CD4-positive, alpha-beta T cell treated with Interleukin-6 for 4 hours (primary cell): ENCODE measurements at regions not wholly inside any gene's neighbourhood (a gene's known extent, or its start where the extent isn't known, plus 50 kb on each side); places are given as distances from the start of the nearest gene placed in this dataset.

Experiments used
- DNase-seq: peaks from one replicate; pipeline ENCODE4 v3.0.0-alpha.2; 2020; ENCODE audit warnings: mixed read lengths

DNA sequence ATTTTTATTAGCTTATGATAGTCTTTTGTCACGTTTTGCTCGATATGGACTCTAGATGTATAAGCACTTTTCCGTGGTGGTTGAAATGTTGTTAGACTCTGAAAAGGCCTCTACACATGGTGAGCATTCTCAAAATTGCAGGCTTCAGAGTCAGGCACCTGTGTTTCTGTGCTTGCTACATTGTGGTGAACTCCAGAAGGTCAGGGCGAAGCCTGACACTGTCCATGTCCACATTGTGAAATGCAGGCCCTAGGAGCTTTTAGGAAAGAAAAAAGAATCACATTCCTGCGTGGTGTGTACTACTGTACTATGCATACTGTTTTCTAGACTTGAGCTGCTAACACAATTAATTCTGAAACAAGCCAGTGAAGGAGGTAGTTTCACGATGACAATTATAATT is 86.3 kb downstream of the HS3ST1 start:
- no peak for DNase-seq

DNA sequence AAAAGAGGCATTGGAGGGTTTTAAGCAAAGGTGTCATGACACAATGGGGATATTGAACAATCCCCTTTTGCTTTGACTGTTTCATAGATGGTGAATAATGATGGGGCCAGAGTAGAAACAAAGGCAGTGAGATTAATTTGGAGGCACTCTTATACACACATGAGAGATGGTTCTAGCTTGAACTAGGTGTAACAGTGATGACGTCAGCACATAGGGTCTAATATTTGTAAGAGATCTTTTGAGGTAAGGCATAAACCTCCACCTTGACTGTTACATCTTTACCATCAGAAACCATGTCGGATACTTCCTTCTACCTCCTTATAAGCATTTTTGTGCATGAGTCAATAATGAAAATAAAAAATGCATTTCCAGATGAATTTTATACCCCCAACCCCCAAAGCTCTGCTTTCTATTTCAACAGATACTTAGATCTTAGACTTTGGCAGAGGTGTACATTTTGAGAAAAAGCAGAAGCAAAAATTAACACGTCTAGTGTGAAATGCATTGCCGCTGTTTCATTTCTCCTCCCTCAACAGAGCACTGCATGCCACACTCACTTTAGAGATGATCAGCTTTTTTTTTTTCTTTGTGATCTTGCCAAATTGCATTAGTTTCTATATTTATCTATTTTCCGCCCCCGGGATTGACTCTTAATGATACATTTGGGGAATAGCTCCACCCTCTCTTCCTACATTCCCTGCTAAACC is 87.2 kb downstream of the HS3ST1 start:
- no peak for DNase-seq

DNA sequence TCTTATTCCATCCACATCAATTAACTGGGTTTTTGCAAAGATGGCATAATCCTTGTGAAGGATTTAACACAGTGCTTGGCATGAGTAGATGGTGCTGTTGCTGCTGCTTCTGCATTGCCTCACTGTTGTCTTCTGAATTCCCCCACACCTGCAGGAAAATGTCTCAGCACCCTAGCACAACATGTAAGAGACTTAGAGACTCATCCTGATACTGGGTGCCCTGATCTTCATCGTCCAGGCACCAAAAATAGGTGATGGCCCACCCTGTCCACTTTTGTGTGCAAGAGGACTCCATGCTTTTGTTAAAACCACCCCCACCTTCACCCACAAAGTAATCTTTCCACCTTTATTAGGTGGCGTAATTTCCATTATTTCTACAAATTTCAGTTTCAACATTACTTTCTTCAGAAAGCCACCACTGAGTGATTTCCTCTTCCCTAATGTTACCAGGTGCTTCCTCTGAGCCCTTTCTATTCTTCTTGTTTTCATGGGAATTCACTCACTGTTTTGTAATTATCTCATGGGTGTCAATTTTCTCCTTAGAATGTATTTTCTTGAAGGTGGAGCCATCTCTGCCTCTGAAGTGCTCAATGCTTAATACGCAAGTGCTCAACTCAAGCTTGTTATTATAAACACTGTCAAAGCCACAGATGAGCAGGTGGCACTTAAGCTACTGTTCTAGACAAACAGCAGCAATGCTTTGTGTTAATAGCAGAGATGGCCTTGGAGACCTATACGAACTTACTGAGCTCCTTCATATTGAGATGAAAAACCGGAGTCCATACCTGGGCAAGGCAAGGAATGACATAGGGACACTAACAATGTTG is 89.5 kb downstream of the HS3ST1 start:
- DNase-seq: no peak

DNA sequence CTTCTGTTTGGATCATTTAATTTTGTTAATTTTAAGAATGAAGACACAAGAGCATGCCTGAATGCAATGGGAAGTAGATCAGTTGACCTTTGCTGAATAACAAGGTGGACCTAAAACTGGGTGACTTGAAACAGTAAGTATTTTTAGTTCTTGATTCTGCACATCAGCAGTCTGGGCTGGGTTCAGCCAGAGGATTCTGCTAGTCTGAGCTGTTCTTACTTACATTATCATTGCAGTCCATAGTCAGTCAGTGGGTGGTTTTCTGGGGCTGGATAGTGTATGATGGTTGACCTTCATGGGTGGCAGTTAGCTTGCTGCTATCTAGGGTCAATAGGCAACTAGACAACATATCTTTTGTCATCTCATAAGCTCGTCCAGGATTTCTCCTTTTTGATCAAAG is 91.4 kb downstream of the HS3ST1 start:
- DNase-seq: no peak

DNA sequence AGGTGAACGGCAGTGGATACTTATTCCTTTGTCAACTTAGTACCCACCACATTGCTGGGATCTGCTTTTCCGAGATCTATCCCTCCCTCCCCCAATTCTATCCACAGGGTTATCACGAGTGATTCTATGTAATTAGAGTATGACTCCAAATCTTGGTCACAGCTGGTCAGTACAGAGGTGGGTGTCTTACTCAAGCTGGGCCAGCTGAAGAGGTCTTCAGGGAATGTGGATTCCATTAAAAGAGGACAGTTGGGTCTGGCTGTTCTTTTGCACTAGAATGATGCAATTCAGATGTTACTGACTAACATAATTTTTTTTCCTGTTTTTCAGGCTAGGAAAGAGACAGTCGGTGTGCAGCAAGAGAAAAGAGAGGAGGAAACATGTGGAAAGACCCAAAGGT is 92.3 kb downstream of the HS3ST1 start:
- no peak for DNase-seq

DNA sequence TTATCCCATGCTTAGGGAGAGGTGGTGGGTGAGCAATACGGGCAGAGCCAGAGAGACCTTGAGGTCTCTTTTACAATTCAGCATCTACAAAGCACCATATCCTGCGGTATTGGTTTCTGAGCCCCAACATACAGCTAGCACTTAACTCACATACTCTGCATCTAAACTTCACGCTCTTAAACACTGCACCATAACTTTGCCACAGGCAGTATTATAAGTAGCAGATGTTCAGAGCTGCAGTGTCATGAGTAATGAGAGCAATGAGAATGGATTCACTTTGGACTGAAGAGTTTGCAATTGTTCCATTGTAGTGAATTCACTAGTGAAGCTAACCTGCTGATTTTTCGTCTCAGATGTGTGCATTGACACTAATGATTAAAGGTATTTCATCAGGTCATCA is 93.8 kb downstream of the HS3ST1 start:
- no peak for DNase-seq

DNA sequence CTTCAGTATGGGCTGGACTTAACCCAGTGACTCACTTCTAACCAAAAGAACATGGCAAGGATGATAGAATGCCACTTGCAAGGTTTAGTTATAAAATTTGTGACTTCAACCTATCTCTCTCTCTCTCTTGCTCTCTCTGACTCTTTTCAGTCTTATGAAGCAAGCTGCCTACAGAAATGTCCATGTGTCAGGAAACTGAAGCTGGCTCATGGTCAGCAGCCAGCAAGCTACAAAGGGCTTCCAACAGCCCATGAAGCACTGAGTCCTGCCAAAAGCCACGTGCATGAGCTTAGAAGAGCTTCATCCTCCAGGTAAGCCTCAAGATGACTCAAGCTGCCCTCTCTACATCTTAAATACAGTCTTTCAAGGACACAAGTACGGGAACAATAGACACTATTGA is 100.3 kb downstream of the HS3ST1 start:
- DNase-seq: no peak

DNA sequence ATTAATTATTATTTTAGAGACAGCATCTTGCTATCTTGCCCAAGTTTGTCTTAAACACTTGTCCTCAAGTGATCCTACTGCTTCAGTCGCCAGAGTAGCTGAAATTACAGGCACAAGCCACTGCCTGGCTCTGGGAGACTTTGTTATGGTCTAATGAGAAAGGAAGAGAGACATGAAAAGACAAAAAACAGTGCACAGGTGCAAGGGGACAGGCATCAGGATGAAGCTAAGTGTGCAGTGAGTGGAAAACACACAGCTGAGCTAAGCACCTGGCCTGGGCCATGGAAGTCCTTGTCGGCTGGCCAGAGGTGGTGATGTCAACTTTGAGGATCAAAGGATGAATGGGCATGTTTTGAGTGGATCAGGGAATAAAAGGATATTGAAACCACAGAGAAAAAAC is 102.7 kb downstream of the HS3ST1 start:
- no peak for DNase-seq

DNA sequence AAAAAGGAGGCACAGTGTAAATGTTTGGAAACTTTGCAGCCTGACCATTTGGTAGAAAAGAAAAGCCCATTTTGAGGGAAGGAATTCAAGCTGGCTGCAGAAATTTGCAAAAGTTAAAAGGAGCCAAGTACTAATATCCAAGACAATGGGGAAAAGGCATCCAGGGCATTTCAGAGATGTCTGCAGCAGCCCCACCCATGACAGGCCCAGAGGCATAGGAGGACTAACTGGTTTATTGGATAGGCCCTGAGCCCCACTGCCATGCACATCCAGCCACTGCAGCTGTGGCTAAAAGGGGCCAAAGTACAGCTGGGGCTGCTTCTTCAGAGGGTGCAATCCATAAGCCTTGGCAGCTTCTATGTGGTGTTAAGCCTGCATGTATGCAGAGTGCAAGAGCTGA is 104.9 kb downstream of the HS3ST1 start:
- DNase-seq: no peak

DNA sequence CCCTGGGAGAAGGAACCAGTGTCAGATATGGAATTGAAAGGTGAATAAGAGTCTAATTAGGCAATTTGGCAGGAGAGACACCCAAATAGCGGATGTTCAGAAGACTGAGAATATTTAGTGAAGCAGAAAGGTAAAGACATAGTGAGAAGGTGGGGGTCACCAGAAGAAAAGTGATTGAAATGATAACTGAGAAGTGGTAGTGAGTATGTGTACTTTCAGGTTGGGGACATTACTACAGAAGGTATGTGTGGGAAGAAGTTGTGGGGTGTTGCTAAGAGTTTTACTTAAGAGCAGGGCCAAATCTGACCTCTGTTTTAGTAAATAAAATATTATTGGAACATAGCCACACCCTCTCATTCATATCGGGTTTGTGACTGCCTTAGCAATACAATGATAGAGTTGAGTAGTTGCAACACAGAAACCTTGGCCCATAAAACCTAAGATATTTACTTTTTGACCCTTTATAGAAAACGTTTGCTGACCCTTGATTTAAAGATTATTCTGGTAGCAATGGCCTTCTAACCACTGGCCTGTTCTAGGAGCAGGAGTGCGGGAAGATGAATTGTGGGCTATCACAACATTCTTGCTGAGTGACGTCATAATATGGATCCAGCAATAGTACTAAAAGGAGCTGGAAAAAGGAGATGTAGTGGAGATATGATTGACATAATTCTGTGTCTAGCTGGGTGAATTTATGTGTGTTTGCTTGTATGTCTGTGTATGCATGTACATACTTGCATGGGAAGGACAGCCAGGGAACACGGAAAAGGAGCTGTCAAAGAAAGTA is 115.3 kb downstream of the HS3ST1 start:
- no peak for DNase-seq

DNA sequence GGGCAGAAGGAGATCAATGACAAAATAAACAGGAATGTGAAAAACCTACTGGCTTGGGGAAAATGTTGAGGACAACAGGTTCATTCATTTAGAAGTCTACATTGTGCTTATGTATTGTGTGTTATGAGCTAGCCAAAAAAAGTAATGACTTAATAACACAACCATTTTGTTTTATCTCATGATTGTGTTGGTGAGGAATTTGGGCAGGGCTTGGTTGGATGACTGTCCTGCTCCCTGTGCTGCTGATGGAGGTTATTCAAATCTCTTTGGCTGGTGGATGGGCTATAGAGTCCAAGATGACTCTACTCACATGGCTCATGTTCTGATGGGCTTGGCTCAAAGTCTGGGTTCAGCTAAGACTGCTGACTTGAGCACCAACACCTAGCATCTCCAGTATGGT is 116.3 kb downstream of the HS3ST1 start:
- DNase-seq: no peak

DNA sequence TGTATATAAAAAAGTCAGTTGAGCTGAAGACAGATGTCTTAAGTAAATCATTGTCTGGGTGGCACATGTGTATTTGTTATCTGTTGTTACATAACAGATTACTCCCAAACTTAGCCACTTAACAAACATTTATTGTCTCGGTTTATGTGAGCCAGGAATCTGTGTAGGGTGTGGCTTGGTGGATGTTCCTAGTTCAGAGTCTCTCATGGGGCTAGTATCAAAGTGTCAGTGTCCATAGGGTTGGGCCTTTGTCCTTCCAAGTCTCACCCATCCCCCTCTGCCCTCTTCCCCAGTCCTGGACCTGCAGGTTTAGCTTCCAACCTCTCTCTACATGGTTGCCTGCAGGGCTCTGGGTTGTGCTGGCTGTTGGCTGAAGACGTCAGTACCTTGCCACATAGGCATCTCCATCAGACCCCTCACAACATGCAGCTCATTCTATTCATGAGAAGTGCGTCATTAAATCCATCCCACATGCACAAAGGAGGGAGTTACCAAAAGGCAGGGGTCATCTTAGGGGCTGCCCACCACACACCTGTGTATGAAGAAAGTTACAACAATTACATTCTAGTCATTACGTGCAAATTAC is 127.5 kb downstream of the HS3ST1 start:
- DNase-seq: no peak

DNA sequence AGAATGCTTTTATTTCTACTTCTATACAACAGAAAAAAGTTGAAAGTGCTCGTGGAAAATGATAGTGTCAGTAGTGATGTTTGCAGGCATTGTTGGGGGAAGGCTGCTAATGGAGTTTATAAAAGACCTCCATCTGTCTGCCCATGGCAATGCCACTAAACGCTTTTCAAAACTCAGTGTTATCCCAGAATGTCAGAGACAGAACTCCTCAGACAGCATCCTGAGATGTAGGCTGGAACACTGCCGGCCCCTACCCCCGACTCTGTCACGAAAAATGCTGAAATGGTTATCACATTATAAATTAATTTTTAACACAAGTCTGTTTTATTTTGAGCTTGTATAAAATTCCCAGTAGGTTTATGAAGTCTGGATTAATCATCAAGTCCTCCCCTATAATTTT is 128.9 kb downstream of the HS3ST1 start:
- DNase-seq: no peak

DNA sequence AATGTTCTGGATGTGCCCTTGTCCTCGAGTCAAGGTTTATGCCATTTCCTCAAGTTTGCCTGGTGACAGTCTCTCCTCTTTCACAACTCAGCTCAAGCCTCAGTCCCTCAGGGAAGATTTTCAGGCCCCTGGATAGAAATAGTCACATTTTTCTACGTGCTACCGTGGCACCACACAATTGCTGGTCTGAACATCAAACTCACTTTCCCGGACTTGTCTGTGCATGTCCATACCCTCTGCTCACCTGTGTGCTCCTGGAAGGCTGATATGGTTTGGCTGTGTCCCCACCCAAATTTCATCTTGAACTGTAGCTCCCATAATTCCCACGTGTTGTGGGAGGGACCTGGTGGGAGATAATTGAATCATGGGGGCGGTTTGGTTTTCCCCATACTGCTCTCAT is 129.7 kb downstream of the HS3ST1 start:
- DNase-seq: no peak

DNA sequence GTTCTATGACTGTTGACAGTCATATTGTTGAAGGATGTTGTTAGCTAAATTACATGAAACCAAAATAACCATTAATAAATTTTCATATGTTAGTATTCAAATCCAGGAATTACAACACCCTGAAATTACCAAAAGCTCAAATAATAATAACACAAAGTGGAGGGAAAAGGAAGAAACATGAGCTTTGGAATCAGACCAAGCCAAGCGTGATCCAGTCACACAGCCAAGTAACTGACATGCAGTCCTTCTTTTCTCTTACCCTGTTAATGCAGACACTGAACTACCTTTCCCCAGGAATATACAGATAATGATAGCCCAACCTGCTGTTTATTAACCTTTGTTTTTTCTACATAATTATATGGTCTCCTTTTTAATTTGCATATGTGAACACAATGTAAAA is 130.2 kb downstream of the HS3ST1 start:
- no peak for DNase-seq

DNA sequence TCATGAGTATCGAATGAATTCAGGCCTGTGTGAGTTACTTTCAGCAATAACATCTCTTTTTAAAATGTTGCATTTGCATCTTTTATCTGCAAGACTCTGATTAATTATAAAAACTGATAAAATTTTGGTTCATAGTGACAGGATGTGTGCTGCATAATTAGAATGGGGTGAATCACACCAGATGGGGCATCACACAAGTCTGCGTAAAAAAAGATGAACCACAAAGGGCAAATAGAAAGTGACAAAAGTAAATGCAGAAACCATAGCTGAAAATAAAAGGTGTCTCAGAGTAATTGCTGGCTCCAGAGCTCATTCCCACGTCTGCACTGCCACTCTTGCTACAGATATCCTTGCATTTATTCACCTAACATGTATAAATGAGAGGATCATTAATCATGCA is 131.1 kb downstream of the HS3ST1 start:
- no peak for DNase-seq

DNA sequence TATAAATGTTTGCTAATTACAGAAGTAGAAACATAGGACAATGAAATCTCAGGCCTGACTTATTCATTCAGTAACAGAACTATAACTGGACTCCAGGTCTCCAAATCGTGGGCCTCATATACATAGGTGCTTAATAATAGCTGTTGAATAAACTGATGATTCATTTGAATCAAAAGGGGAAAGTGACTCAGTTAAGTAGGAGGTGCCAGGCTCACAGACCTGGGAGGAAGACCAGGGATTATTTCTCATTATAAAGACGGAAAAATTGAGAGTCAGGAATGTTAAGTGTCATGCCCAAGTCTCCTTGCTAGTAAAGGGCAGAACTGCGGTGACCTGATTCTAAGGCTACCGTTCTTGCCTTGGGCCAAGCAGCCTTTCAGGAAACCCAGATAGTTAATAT is 131.5 kb downstream of the HS3ST1 start:
- DNase-seq: no peak

DNA sequence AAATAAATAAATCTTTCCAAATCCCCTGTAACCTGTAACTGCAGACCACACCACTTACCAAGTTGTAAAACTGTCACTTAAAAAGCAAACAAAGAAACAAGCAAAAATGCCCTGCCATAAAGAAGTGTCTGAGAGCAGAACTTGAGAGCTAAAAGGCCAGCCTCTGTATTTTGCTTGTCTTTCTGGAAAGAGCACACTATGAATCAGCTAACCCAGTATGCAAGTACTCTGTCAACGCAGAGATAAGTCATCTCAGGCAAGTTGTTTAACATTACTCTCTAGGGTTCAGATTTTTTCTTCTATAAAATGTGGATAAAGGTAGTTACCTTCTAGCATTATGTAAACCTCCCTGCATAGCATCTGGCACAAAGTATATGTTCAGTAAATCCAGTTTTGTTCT is 134.8 kb downstream of the HS3ST1 start:
- DNase-seq: no peak

DNA sequence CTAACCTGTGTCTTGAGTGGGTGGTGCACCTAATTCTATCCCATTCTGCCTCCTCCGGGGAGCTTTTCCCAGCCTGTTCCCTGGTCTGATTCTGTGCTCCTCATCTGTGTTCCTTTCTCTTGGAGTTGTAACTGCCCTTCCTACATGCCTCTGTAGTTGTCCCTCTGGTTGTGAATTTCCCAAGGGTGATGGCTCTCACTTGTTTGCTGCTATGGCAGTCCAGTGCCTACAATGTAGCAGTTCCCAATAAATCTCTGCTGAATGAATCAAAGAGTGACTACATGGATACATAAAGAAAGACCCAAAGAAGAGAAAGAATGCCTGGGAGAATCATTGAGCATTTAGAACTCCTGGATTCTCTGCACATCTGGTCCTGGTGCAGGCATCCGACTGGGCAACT is 141.6 kb downstream of the HS3ST1 start:
- no peak for DNase-seq

DNA sequence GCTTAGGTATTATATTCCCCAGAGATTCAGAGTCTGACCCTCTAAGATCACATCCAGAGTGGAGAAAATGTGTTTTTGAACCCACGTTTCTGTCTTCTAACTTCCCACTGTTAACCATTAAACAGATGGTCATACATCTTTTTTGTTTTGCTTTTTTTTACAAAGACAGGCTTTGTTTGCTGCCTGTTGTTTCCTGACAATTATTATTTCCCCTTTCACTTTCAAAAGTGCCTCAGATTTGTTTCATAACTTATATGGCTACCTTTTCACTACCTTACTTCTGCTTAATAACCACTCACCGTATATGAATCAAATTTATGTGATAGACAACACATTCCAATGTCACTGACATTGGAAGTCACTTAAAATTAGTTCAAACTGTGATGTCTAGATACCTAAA is 142.2 kb downstream of the HS3ST1 start:
- no peak for DNase-seq

DNA sequence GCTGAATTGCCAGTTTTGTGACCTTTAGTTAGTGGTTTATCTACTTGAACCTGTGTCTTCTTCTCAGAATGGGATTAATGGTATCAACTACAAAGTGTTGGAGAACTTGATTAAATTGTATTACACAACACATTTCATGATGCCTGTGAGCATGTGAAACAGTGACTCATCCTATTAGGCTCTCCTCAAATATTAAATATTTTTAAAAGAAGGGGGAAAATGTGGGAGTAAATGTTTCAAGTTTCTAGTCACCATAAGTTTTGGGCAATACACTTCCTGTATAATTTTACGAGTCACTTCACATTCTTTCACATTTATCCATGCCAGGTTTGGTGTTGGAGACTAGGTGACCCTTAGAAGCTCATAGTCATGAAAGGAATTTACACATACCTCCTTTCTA is 147.0 kb downstream of the HS3ST1 start:
- DNase-seq: no peak

DNA sequence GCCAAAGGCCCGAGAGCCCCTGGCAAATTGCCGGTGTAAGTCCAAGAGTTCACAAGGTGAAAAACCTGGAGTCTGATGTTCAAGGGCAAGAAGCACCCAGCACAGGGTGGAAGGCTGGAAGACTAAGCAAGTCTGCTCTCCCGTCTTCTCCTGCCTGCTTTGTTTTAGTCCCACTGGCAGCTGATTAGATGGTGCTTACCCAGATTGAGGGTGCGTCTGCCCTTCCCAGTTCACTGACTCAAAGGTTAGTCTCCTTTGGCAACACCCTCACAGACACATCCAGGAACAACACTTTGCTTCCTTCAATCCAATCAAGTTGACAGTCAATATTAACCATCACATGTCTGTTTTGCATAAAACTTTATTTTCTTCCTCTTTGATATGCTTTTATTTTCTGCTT is 157.4 kb downstream of the HS3ST1 start:
- no peak for DNase-seq

DNA sequence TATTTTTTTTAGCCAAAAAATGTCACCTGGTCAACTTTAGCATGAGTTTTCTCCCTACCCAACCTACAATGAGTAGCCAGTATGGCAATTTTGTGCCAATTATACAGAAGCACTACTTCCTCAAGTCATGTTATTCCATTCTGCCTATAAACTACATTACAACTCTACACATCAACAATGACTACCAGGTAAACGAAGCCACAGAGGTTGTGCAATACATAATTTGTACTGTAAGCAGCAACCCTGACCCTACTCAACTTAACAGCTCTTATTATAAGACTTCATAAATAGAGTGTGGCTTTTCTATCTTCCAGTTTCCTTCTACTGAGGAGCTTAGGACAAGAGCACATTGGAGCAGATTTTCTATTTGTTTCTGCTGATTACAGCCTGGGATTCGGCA is 160.5 kb downstream of the HS3ST1 start:
- DNase-seq: no peak

DNA sequence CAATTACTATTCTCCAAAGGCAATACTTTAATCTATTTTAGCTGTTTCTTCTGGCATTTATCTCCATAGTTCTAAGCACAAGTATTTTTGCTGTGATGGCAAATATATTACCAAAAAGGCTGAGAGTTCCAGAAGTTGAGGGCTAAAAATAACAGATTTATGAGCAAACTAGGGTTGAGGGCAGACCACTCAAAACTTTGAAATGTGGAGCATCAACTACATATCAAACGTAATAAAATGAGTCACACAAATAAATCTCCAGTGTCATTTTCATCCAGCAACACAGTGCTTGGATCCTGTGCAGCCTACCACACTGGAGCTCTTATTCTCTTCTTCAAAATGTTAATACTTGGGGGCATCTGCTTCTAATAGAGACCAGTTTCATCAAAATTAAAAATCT is 163.9 kb downstream of the HS3ST1 start:
- no peak for DNase-seq
